MM.1S (cell line): ENCODE measurements at regions not wholly inside any gene's neighbourhood (a gene's known extent, or its start where the extent isn't known, plus 50 kb on each side); places are given as distances from the start of the nearest gene placed in this dataset.

ENCODE experiments used
- EZH2 ChIP-seq: fragments of 300-600 bp; sonication (generic); optimal IDR thresholded peaks from 2 replicates; pipeline ENCODE3; 2017; ENCODE audit warnings: low read depth, mild to moderate bottlenecking, antibody characterized with exemption, low read length, mixed read lengths
- EZH2phosphoT487 ChIP-seq: fragments of 300-600 bp; sonication (generic); IDR thresholded peaks from 2 replicates; pipeline ENCODE4 v1.6.1; 2018; ENCODE audit warnings: antibody characterized with exemption, low read length
- TF ChIP-seq, protein P1 (sequence below): fragments of 300-600 bp; sonication (generic); IDR thresholded peaks from 2 replicates; pipeline ENCODE4 v1.5.1; 2016; ENCODE audit warnings: antibody characterized with exemption, low read length, mixed read lengths

DNA sequence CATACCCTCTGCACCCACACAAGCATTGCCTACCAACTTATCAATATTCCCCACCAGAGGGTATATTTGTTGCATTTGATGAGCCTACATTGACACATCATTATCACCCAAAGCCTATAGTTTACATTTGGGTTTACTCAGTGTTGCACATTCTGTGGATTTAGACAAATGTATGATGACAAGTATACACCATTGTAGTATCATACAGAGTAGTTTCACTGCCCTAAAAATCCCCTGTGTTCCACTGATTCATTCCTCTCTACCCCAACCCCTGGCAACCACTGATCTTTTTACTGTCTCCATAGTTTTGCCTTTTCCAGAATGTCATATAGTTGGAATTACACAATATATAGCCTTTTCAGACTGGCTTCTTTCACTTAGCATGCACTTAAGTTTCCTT is 85.7 kb upstream of the CPLX2 start:
- TF ChIP-seq, protein P1, sequence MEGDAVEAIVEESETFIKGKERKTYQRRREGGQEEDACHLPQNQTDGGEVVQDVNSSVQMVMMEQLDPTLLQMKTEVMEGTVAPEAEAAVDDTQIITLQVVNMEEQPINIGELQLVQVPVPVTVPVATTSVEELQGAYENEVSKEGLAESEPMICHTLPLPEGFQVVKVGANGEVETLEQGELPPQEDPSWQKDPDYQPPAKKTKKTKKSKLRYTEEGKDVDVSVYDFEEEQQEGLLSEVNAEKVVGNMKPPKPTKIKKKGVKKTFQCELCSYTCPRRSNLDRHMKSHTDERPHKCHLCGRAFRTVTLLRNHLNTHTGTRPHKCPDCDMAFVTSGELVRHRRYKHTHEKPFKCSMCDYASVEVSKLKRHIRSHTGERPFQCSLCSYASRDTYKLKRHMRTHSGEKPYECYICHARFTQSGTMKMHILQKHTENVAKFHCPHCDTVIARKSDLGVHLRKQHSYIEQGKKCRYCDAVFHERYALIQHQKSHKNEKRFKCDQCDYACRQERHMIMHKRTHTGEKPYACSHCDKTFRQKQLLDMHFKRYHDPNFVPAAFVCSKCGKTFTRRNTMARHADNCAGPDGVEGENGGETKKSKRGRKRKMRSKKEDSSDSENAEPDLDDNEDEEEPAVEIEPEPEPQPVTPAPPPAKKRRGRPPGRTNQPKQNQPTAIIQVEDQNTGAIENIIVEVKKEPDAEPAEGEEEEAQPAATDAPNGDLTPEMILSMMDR = no peak
- TF ChIP-seq EZH2 = no peak
- no peak for TF ChIP-seq EZH2phosphoT487
